Activated naive CD8-positive, alpha-beta T cell (primary cell): ENCODE measurements at regions not wholly inside any gene's neighbourhood (a gene's known extent, or its start where the extent isn't known, plus 50 kb on each side); places are given as distances from the start of the nearest gene placed in this dataset.

Experiments used
- H3K27ac Mint-ChIP-seq: one replicate; pipeline ENCODE4 v1.8.0; 2021; ENCODE audit warnings: mixed read lengths
- H3K27me3 Mint-ChIP-seq: one replicate; pipeline ENCODE4 v1.8.0; 2021; ENCODE audit warnings: mixed read lengths
- H3K36me3 Mint-ChIP-seq: one replicate; pipeline ENCODE4 v1.8.0; 2021; ENCODE audit warnings: mixed read lengths
- H3K4me1 Mint-ChIP-seq: one replicate; pipeline ENCODE4 v1.8.0; 2021; ENCODE audit warnings: low read depth, mixed read lengths
- H3K4me3 Mint-ChIP-seq: one replicate; pipeline ENCODE4 v1.8.0; 2021; ENCODE audit warnings: mild to moderate bottlenecking, mixed read lengths
- H3K9me3 Mint-ChIP-seq: one replicate; pipeline ENCODE4 v1.8.0; 2021; ENCODE audit warnings: low read depth, mixed read lengths

DNA sequence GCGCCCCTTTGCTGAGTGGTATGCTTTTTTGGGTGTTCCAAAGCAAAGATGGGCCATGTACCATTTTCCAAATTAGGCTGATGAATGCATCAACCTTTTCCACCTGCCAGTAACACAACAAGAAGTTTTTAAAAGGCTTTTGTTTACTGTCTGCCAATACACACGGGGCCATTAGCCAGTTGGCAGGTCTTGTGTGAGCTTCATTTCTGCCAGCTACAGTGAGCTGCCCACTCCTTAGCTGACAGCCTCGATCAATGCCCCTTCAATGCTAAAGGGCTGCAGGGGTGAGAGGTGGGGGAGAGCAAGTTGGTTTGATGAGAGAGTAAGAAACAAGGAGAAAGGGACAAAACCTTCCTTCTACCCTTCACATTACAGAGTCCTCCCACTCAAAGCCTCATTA lies 128.7 kb downstream of the C5orf15 start:
- H3K27me3 Mint-ChIP-seq, result no peaks in the 10 kb centered on the region
- H3K9me3 Mint-ChIP-seq, result peaks cover 11% of the 10 kb centered on the region
- H3K27ac Mint-ChIP-seq, result no peak overlapping the region
- H3K36me3 Mint-ChIP-seq, result no peaks in the 10 kb centered on the region
- H3K4me3 Mint-ChIP-seq, result no peak overlapping the region
- no peaks in the 10 kb centered on the region for H3K4me1 Mint-ChIP-seq

DNA sequence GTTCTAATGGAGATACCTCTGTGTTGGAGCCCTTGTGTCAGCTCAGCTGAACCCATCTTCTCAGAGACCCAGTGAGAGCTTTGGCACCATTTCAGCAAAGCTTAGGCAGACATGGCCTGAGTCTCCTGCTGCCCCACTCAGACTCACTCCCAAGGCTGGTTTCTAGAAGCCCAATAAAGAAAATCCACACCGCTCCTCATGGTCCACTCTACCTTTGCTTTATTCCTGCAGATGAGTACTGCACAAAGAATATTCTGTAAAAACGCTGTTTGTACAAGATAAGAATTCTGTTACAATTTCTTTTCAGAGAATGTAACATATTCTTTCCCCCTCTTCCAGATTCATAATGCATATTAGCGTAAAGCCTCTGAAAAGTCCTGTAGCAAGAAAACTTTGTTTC lies 129.3 kb downstream of the C5orf15 start:
- Mint-ChIP-seq H3K27ac (no peak overlapping the region), H3K4me1 (no peaks in the 10 kb centered on the region), H3K36me3 (no peaks in the 10 kb centered on the region), H3K9me3 (peaks cover 11% of the 10 kb centered on the region), H3K4me3 (no peak overlapping the region), H3K27me3 (no peaks in the 10 kb centered on the region)

DNA sequence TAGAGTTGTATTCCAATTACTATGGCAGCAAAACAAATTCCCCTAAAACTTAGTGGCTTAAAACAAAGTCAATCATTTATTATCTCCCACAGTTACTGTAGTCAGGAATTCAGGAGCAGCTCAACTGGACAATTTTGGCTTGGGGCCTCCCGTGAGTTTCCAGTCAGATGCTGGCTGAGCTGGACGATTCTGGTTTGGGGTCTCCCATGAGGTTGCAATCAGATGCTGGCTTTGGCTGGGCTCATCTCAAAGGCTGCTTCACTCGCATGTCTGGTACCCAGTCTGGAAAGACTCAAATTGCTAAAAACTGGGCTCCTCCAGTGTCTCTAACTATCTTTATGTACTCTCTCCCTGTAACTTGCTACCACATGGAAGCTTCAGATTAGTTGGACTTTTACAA lies 130.1 kb downstream of the C5orf15 start:
- Mint-ChIP-seq H3K4me1 (no peaks in the 10 kb centered on the region), H3K27ac (no peak overlapping the region), H3K27me3 (no peaks in the 10 kb centered on the region), H3K4me3 (no peak overlapping the region), H3K9me3 (peaks cover 11% of the 10 kb centered on the region), H3K36me3 (no peaks in the 10 kb centered on the region)

DNA sequence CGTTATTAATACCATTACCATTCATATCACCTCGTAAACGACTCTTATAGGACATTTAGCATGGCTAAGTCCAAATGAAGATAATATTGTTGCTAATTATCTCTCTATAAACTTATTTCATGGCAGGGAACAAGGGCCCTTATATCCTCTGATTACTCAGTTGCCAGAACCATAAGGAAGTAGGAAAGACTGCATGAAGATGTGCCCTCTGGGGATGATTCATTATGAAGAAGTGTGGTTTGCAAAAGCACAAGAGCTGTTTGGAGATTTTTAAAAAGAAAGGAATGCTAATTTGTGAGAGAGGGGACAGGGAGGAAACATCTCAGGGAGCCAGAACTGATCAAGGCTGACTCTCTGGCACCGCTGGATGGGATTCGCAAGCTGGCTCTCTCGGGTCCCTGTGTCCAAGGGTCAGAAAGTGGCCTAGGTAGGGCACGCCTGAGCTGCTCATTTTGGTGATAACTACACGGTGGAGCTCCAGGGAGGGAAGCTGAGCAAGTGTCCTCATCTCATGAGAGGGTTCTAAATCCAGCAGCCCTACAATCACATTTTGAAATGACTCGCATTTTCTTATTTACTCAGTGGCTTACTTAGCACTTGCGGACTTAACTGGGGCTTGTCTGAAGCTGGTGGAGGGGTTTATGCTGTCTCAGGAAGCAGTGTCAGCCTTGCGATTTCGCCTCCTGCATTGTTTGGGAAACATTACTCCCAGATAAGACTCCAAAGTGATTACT lies 136.8 kb downstream of the C5orf15 start:
- Mint-ChIP-seq H3K4me3 (no peak overlapping the region), H3K27me3 (no peaks in the 10 kb centered on the region), H3K4me1 (peaks cover 5% of the 10 kb centered on the region), H3K27ac (no peak overlapping the region), H3K9me3 (peaks cover 11% of the 10 kb centered on the region), H3K36me3 (no peaks in the 10 kb centered on the region)

DNA sequence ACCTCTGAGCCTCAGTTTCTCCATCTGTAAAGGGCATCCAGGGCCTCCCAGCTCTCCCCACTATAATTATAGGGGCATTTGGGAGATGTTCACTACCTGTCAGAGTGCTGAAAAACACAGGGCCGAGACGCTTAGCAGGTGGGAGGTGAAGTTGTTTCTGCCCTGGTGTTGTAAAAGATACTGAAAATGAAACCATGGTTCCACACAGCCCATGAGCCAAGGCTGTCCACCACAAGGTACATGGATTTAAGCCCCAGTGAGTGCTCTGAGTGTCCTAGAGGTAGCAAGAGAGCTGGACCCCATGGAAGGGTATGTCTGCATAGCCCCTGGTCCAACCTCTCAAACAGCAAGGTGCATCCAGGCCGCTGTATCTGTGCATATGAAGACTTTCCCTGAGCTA lies 137.5 kb downstream of the C5orf15 start:
- Mint-ChIP-seq H3K36me3 (no peaks in the 10 kb centered on the region), H3K4me3 (no peak overlapping the region)

DNA sequence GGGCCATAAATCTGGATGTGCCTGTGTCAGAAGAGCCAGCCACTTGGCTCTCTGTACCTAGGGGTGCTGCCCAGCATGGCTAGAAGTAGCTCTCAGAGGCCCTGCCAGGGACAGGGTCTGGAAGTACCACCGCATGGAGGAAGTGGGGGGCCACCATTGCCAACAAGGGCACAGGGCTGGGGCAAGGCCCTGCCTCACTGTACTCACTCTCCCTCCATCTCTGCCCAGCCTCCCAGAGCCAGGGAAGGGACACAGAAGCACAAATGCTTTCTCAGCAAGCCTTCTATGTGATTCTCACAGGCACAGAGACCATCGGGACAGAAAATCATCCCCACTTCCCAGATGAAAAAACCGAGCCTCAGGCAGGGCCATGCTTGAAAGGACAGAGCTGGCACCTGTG lies 138.1 kb downstream of the C5orf15 start:
- H3K9me3 Mint-ChIP-seq, result peaks cover 4% of the 10 kb centered on the region
- peaks cover 19% of the 10 kb centered on the region for H3K4me1 Mint-ChIP-seq
- no peak overlapping the region for H3K27ac Mint-ChIP-seq
- no peaks in the 10 kb centered on the region for H3K36me3 Mint-ChIP-seq
- H3K27me3 Mint-ChIP-seq, result no peaks in the 10 kb centered on the region
- H3K4me3 Mint-ChIP-seq, result no peak overlapping the region

More for the DNA sequence above, 137.5 kb downstream of the C5orf15 start:
- Mint-ChIP-seq H3K9me3 (peaks cover 7% of the 10 kb centered on the region), H3K27me3 (no peaks in the 10 kb centered on the region), H3K4me1 (peaks cover 12% of the 10 kb centered on the region), H3K27ac (no peak overlapping the region)

DNA sequence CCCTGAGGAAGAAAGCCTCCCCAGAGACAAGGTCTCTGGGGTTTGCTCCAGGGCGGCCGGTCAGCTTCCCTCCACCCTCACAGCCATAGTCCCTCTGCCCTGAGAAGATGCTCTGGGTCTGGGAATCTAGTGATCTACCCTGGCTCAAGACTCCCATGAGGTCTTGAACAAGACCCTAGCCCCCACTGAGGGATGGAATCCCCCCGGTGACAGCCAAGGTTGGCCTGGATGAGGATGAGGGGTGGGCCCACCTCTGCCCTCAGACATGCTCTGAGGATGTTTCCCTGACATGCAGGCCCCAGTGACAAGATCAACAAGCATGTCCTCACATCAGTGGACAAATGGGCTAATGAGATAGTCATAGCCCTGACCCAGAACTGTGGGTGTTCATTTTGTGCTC lies 138.6 kb downstream of the C5orf15 start:
- Mint-ChIP-seq H3K9me3 (no peaks in the 10 kb centered on the region), H3K4me3 (no peak overlapping the region), H3K4me1 (peaks cover 24% of the 10 kb centered on the region), H3K36me3 (no peaks in the 10 kb centered on the region), H3K27me3 (no peaks in the 10 kb centered on the region), H3K27ac (no peak overlapping the region)

DNA sequence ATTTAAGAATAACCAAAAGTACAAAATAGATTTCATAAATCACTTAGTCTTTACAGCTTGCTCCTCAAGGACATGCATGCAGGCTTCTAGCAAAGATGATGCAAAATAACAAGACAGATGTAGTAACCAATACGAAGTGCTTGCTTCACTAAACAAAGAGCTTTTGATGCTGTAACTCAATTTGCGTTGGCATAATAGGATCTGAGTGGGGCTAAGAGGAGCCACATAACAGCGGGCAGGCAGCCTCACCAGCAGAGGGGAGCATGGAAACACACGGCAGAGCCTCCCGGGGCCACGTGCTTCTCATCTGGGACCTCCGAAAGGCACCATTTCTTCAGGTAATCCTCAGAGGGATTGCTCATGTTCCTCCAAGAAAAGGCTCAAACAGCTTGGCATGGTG lies 139.7 kb downstream of the C5orf15 start:
- Mint-ChIP-seq H3K9me3 (no peaks in the 10 kb centered on the region), H3K4me3 (no peak overlapping the region), H3K4me1 (peaks cover 34% of the 10 kb centered on the region), H3K27ac (no peak overlapping the region), H3K36me3 (no peaks in the 10 kb centered on the region), H3K27me3 (no peaks in the 10 kb centered on the region)

DNA sequence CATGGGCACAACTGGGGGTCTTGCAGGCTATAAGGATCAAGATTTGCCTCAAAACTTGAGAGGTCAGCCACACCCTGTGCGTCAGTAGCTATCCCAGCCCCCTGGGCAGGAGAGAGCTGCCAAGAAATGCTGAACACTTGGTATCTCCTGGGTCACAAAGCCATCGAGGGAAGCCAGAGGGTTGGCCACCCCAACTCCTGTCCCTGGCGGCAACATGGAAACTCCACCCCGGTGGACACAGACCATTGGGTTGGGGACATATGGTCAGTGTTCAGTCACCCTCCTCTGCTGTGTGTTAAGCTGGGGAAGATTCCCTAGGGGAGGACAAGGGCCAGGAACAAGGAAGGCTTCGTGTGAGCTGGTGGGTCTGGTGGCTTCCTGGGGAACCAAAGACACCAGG lies 140.6 kb downstream of the C5orf15 start:
- Mint-ChIP-seq H3K9me3 (no peaks in the 10 kb centered on the region), H3K4me1 (peaks cover 38% of the 10 kb centered on the region), H3K27ac (no peak overlapping the region), H3K36me3 (no peaks in the 10 kb centered on the region), H3K4me3 (no peak overlapping the region), H3K27me3 (no peaks in the 10 kb centered on the region)

DNA sequence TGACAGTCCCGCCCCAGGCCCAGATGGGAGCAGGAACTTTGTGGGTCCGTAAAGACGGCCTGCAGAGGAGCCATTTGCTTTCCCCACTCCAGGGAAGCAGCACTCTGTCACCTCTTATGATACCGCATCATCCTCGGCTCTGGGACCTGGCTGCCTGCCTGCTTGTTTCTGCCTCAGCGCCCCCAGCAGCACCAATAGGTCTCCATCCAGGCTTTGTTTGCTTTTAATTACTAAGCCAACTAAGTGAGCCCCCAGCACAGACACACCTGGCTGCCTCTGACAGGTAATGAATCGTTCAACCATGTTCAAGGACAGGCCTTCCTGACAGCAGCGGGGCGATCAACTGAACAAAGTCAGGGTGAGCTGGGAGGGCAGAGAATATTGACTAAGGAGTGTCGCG lies 141.4 kb downstream of the C5orf15 start:
- no peaks in the 10 kb centered on the region for H3K9me3 Mint-ChIP-seq
- no peak overlapping the region for H3K27ac Mint-ChIP-seq
- H3K27me3 Mint-ChIP-seq, result no peaks in the 10 kb centered on the region

DNA sequence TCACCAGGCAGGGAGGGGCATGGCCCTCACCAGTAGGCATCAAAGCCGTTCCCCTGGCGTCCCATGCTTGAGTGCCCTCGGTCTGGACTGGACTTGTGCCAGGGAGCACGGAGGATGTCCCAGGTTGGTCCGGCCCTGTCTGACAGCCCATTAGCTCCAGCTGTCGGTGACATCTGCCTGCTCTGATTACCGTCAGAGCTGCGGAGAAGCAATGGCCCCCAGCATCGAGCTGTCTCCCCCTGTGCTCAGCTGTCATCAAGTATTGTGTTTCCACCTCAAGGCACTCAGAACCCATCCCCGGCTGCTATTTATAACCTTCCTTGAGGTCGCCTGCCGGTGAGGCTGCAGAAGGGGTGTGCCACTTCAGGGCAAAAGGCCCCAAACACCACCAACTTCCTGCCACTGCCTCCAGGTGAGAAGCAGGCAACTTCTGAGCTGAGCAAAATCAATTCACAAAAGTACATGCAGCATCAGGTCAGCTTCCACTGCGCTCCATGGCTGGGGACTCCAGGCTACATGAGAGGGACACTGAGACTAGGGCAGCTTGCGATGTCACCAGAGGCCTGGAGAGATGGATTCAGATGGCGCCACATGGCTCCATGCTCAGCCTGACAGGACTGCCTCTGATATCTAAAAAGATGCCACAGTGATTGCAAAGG lies 142.7 kb downstream of the C5orf15 start:
- H3K4me1 Mint-ChIP-seq, result peaks cover 47% of the 10 kb centered on the region
- no peaks in the 10 kb centered on the region for H3K27me3 Mint-ChIP-seq
- peak overlapping the region; percentile 22 for H3K27ac Mint-ChIP-seq
- peak overlapping the region; percentile 52 for H3K4me3 Mint-ChIP-seq
- no peaks in the 10 kb centered on the region for H3K36me3 Mint-ChIP-seq
- no peaks in the 10 kb centered on the region for H3K9me3 Mint-ChIP-seq

More for the DNA sequence above, 141.4 kb downstream of the C5orf15 start:
- no peak overlapping the region for H3K4me3 Mint-ChIP-seq
- no peaks in the 10 kb centered on the region for H3K36me3 Mint-ChIP-seq
- peaks cover 44% of the 10 kb centered on the region for H3K4me1 Mint-ChIP-seq

DNA sequence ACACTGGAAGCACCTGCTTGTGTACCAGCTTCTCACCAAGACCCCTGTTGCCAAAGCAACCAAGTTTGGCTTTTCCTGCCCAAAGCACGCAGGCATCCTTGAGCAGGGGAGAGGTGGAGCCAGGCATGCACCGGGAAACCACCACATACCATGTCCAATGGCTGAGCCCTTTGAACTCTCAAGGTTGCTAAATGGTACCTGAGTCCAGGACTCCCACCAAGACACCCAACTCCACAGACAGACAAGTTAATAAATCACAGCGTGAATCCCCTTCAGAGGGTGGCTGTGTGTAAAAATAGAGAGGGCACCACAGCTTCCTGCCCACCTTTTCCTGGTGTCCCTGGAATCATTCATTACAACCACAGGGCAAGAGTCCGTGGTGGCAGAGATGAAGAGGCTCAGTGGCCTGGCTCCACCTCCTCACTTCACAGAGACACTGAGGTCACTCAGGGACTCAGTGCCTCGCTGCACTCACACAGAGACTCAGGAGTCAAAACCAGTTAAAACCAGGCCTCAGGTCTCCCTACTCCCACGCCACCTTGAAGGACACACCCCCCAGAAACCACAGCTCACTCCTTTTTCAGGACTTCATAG lies 143.7 kb downstream of the C5orf15 start:
- Mint-ChIP-seq H3K36me3 (no peaks in the 10 kb centered on the region), H3K9me3 (no peaks in the 10 kb centered on the region), H3K4me3 (peak overlapping the region; percentile 30), H3K27ac (peak overlapping the region; percentile 8), H3K27me3 (peaks cover 1% of the 10 kb centered on the region), H3K4me1 (peaks cover 47% of the 10 kb centered on the region)

DNA sequence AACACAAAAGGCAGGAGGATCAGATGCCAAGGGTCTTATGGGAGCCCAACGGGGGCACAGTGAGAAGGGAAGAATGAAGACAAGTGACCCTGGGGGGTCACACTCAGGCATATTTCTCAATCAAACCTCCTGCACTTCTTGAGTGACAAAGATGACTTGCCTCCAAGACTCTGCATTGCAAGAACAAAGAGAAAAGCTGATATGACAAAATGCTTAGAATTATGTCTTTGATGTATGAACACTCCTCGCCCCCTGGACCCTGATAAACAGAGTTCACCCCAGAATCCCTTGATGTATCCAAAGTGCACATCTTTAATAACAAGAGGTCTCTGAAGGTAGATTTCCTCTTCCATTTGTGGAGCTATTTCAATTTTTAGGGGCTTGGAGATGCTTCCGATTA lies 146.5 kb downstream of the C5orf15 start:
- H3K9me3 Mint-ChIP-seq, result no peaks in the 10 kb centered on the region
- H3K27ac Mint-ChIP-seq, result no peak overlapping the region
- H3K4me1 Mint-ChIP-seq, result peaks cover 42% of the 10 kb centered on the region
- no peak overlapping the region for H3K4me3 Mint-ChIP-seq
- H3K36me3 Mint-ChIP-seq, result no peaks in the 10 kb centered on the region
- peaks cover 1% of the 10 kb centered on the region for H3K27me3 Mint-ChIP-seq

DNA sequence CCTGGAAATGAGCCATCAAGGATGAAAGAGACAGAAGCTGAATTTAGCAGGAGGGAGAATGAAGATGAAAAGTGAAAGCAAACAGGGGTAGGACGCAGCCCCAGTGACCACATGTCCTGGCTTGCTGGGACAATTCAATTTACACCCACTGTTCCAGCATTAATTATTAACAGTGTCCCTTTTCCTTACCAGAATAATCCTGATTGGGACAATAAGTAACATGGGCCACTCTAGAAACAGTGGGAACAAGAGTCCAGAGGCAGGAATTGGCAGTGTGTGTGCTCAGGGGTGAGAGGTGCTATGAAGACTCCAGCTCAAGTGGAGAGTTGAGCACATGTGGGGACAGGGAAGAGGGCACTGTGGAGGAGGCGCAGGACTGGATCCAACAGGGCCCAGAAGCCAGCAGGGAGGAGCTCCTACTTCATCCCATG lies 147.1 kb downstream of the C5orf15 start:
- no peak overlapping the region for H3K4me3 Mint-ChIP-seq
- H3K4me1 Mint-ChIP-seq, result peaks cover 38% of the 10 kb centered on the region
- H3K36me3 Mint-ChIP-seq, result no peaks in the 10 kb centered on the region
- no peak overlapping the region for H3K27ac Mint-ChIP-seq
- H3K9me3 Mint-ChIP-seq, result no peaks in the 10 kb centered on the region
- H3K27me3 Mint-ChIP-seq, result peaks cover 1% of the 10 kb centered on the region

DNA sequence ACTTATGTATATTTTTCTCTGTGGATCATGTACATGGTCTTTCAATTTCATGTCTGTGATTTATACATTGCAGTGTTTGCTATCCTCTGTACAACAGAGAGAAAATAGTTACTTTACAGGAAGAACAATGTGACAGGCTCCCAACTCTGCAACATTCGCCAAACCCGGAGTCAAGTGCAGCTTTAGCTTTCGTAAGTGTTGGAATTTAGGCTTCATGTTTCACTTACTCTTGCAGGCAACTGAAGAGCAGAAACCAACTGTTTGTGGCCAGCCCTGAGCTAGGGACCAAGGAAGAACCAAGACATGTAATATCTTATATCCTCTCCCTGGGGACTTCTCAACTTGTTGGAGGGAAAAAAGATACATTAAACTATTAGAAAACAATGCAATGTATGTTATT lies 147.9 kb downstream of the C5orf15 start:
- no peak overlapping the region for H3K27ac Mint-ChIP-seq
- H3K4me3 Mint-ChIP-seq, result no peak overlapping the region
- no peaks in the 10 kb centered on the region for H3K9me3 Mint-ChIP-seq
- H3K27me3 Mint-ChIP-seq, result peaks cover 1% of the 10 kb centered on the region
- H3K4me1 Mint-ChIP-seq, result peaks cover 30% of the 10 kb centered on the region
- no peaks in the 10 kb centered on the region for H3K36me3 Mint-ChIP-seq
